NCI-H1930 (cell line): ENCODE measurements at regions not wholly inside any gene's neighbourhood (a gene's known extent, or its start where the extent isn't known, plus 50 kb on each side); places are given as distances from the start of the nearest gene placed in this dataset.
"Not testable (repeated sequence)": the region's sequence is repeated elsewhere in the genome, so short reads cannot be mapped to it uniquely, and the experiment has no call there.

Experiments used
- DNase-seq, 2 experiments: peaks; one replicate each; lab custom pipeline; 2025; lab: John Stamatoyannopoulos, UW

GRCh38 chr6:84581494-84582259 is 182.7 kb downstream of the TBX18 start:
- no peak for DNase-seq

- no peak for DNase-seq
Observed at GRCh38 chr6:84579404-84579803, 185.0 kb downstream of the TBX18 start.

- no peak for DNase-seq
Observed at GRCh38 chr6:84576029-84576428, 188.4 kb downstream of the TBX18 start.

GRCh38 chr6:84575264-84575663 is 189.1 kb downstream of the TBX18 start:
- no peak for DNase-seq

GRCh38 chr6:84569882-84570281 is 194.5 kb downstream of the TBX18 start:
- no peak for DNase-seq

GRCh38 chr6:84568971-84569370 is 195.4 kb downstream of the TBX18 start:
- DNase-seq, result no peak

- not testable (repeated sequence) for DNase-seq
Observed at GRCh38 chr6:84565718-84566117, 198.7 kb downstream of the TBX18 start.

- no peak for DNase-seq
Observed at GRCh38 chr6:84560436-84561390, 203.7 kb downstream of the TBX18 start.

GRCh38 chr6:84556541-84557335 is 207.7 kb downstream of the TBX18 start:
- DNase-seq, result no peak

GRCh38 chr6:84554706-84555105 is 209.7 kb downstream of the TBX18 start:
- DNase-seq, result no peak

GRCh38 chr6:84554074-84554473 is 210.3 kb downstream of the TBX18 start:
- DNase-seq, result no peak

- no peak for DNase-seq
Observed at GRCh38 chr6:84553527-84553926, 210.9 kb downstream of the TBX18 start.

GRCh38 chr6:84551797-84552196 is 212.6 kb downstream of the TBX18 start:
- DNase-seq, result no peak

- DNase-seq, result no peak
Observed at GRCh38 chr6:84549917-84550316, 214.5 kb downstream of the TBX18 start.

- no peak for DNase-seq
Observed at GRCh38 chr6:84547341-84547801, 217.0 kb downstream of the TBX18 start.

- DNase-seq, result no peak
Observed at GRCh38 chr6:84546427-84546914, 217.9 kb downstream of the TBX18 start.

- DNase-seq, result no peak
Observed at GRCh38 chr6:84539122-84539856, 225.1 kb downstream of the TBX18 start.

- no peak for DNase-seq
Observed at GRCh38 chr6:84536885-84537638, 227.3 kb downstream of the TBX18 start.

- no peak for DNase-seq
Observed at GRCh38 chr6:84528201-84528600, 236.2 kb downstream of the TBX18 start.

GRCh38 chr6:84526631-84527030 is 237.8 kb downstream of the TBX18 start:
- DNase-seq, result no peak
